GM06990 (cell line): ENCODE measurements at regions not wholly inside any gene's neighbourhood (a gene's known extent, or its start where the extent isn't known, plus 50 kb on each side); places are given as distances from the start of the nearest gene placed in this dataset.

Source experiments
- DNase-seq: peaks from one replicate; pipeline ENCODE4 v3.0.0-alpha.2; 2011; ENCODE audit not compliant: insufficient read length; ENCODE audit errors: extremely low read depth
- H3K27me3 ChIP-seq: replicated peaks from 2 replicates; pipeline ENCODE4 v1.6.0; 2011; ENCODE audit warnings: low read length; ENCODE audit not compliant: control insufficient read depth, insufficient read depth
- H3K36me3 ChIP-seq: 2 replicates; pipeline ENCODE4 v1.5.1; 2011; ENCODE audit warnings: low read length; ENCODE audit not compliant: control insufficient read depth, insufficient read depth
- H3K4me3 ChIP-seq: replicated peaks from 2 replicates; pipeline ENCODE4 v1.5.1; 2011; ENCODE audit warnings: low read depth, mild to moderate bottlenecking, control low read depth, low read length
- CTCF ChIP-seq: IDR thresholded peaks from 2 replicates; pipeline ENCODE4 v1.5.1; 2011; ENCODE audit warnings: low read length, control low read depth, mild to moderate bottlenecking, inconsistent platforms; ENCODE audit not compliant: insufficient read depth, poor library complexity, severe bottlenecking

- H3K27me3 ChIP-seq, result no peaks in the 10 kb centered on the region
- no peak for TF ChIP-seq CTCF
- DNase-seq, result no peak
- no peaks in the 10 kb centered on the region for H3K36me3 ChIP-seq
- no peak overlapping the region for H3K4me3 ChIP-seq
Observed at GRCh38 chr10:4467481-4467880, 358.5 kb upstream of the AKR1E2 start.

GRCh38 chr10:4460267-4460666, 365.7 kb upstream of the AKR1E2 start:
- no peak overlapping the region for H3K4me3 ChIP-seq
- no peak for DNase-seq
- no peaks in the 10 kb centered on the region for H3K27me3 ChIP-seq
- TF ChIP-seq CTCF, result no peak
- H3K36me3 ChIP-seq, result no peaks in the 10 kb centered on the region

GRCh38 chr10:4459531-4459930, 366.5 kb upstream of the AKR1E2 start:
- H3K36me3 ChIP-seq, result no peaks in the 10 kb centered on the region
- DNase-seq, result no peak
- H3K27me3 ChIP-seq, result no peaks in the 10 kb centered on the region
- no peak for TF ChIP-seq CTCF
- no peak overlapping the region for H3K4me3 ChIP-seq

- H3K36me3 ChIP-seq, result no peaks in the 10 kb centered on the region
- H3K4me3 ChIP-seq, result no peak overlapping the region
- TF ChIP-seq CTCF, result no peak
- no peak for DNase-seq
- no peaks in the 10 kb centered on the region; the same call in 1 of the 2 replicates for H3K27me3 ChIP-seq
Observed at GRCh38 chr10:4457597-4457996, 368.4 kb upstream of the AKR1E2 start.

GRCh38 chr10:4456776-4457175, 369.2 kb upstream of the AKR1E2 start:
- no peak for TF ChIP-seq CTCF
- no peak for DNase-seq
- no peak overlapping the region for H3K4me3 ChIP-seq

GRCh38 chr10:4456279-4456678, 369.7 kb upstream of the AKR1E2 start:
- no peak for DNase-seq
- TF ChIP-seq CTCF, result no peak
- Histone ChIP-seq H3K27me3 (no peaks in the 10 kb centered on the region; the same call in 1 of the 2 replicates), H3K4me3 (no peak overlapping the region), H3K36me3 (no peaks in the 10 kb centered on the region)

More at GRCh38 chr10:4456776-4457175, 369.2 kb upstream of the AKR1E2 start:
- no peaks in the 10 kb centered on the region; the same call in 1 of the 2 replicates for H3K27me3 ChIP-seq
- H3K36me3 ChIP-seq, result no peaks in the 10 kb centered on the region
